ENCODE measurements at regions not wholly inside any gene's neighbourhood (a gene's known extent, or its start where the extent isn't known, plus 50 kb on each side); places are given as distances from the start of the nearest gene placed in this dataset.

GRCh38 chr9:16336833-16337232 lies 533.6 kb downstream of the BNC2 start:
- TF ChIP-seq CTCF (conservative IDR thresholded peaks at IDR 0.05 in 1 of 2, IDR thresholded peaks at IDR 0.05 in 1 of 2; ENCODE audit: low read depth in 1 of 2, low read length in 2 of 2): no peak
- TF ChIP-seq EZH2 (IDR thresholded peaks at IDR 0.05; ENCODE audit: low read length, missing control alignments): no peak

All from fibroblast of lung (primary cell).